Neuron (in vitro differentiated cells): ENCODE measurements at regions not wholly inside any gene's neighbourhood (a gene's known extent, or its start where the extent isn't known, plus 50 kb on each side); places are given as distances from the start of the nearest gene placed in this dataset.
"Not testable (repeated sequence)": the region's sequence is repeated elsewhere in the genome, so short reads cannot be mapped to it uniquely, and the experiment has no call there.

ENCODE experiments used
- H2AFZ ChIP-seq: one replicate; pipeline ENCODE4 v1.6.1; 2013; ENCODE audit warnings: low read depth, mild to moderate bottlenecking, inconsistent platforms, low read length, moderate library complexity
- H3K27me3 ChIP-seq: one replicate; pipeline ENCODE4 v1.6.1; 2013; ENCODE audit warnings: low read length; ENCODE audit not compliant: insufficient read depth
- H3K36me3 ChIP-seq: one replicate; pipeline ENCODE4 v1.6.1; 2013; ENCODE audit warnings: low read length; ENCODE audit not compliant: insufficient read depth
- H3K4me1 ChIP-seq: one replicate; pipeline ENCODE4 v1.6.1; 2013; ENCODE audit warnings: low read length; ENCODE audit not compliant: insufficient read depth
- H3K4me3 ChIP-seq: 2 replicates; pipeline ENCODE4 v1.5.1; 2013; ENCODE audit warnings: mild to moderate bottlenecking, low read length, moderate library complexity
- H3K9me3 ChIP-seq: one replicate; pipeline ENCODE4 v1.6.1; 2013; ENCODE audit warnings: low read length

- H3K9me3 ChIP-seq, H3K4me3 ChIP-seq, H2AFZ ChIP-seq, H3K36me3 ChIP-seq, H3K27me3 ChIP-seq: not testable (repeated sequence)
- H3K4me1 ChIP-seq: peaks cover 21% of the 10 kb centered on the region
These were observed 238.0 kb downstream of the TTLL2 start for GRCh38 chr6:167562862-167563261.

- H3K36me3 ChIP-seq: no peaks in the 10 kb centered on the region
- H3K4me3 ChIP-seq: no peak overlapping the region
These were observed 239.7 kb downstream of the TTLL2 start for GRCh38 chr6:167564416-167565250.

GRCh38 chr6:167565388-167565787 is 240.5 kb downstream of the TTLL2 start:
- Histone ChIP-seq H2AFZ (no peak overlapping the region), H3K36me3 (no peaks in the 10 kb centered on the region), H3K4me3 (no peak overlapping the region), H3K9me3 (no peaks in the 10 kb centered on the region), H3K4me1 (peaks cover 9% of the 10 kb centered on the region), H3K27me3 (no peaks in the 10 kb centered on the region)

More at GRCh38 chr6:167564416-167565250, 239.7 kb downstream of the TTLL2 start:
- H3K9me3 ChIP-seq: no peaks in the 10 kb centered on the region
- no peak overlapping the region for H2AFZ ChIP-seq
- H3K27me3 ChIP-seq: no peaks in the 10 kb centered on the region
- H3K4me1 ChIP-seq: peaks cover 13% of the 10 kb centered on the region

- H3K9me3 ChIP-seq: no peaks in the 10 kb centered on the region
- H3K4me1 ChIP-seq: peaks cover 9% of the 10 kb centered on the region
- H3K36me3 ChIP-seq: no peaks in the 10 kb centered on the region
- no peaks in the 10 kb centered on the region for H3K27me3 ChIP-seq
- H2AFZ ChIP-seq: no peak overlapping the region
- no peak overlapping the region for H3K4me3 ChIP-seq
These were observed 241.2 kb downstream of the TTLL2 start for GRCh38 chr6:167565884-167566599.

- H3K4me3 ChIP-seq: no peak overlapping the region
- peaks cover 9% of the 10 kb centered on the region for H3K4me1 ChIP-seq
- no peaks in the 10 kb centered on the region for H3K36me3 ChIP-seq
- H3K9me3 ChIP-seq: no peaks in the 10 kb centered on the region
- H3K27me3 ChIP-seq: no peaks in the 10 kb centered on the region
- H2AFZ ChIP-seq: no peak overlapping the region
These were observed 241.8 kb downstream of the TTLL2 start for GRCh38 chr6:167566711-167567141.

GRCh38 chr6:167567142-167568033 is 242.5 kb downstream of the TTLL2 start:
- H3K4me1 ChIP-seq: peaks cover 9% of the 10 kb centered on the region

GRCh38 chr6:167568407-167569024 is 243.6 kb downstream of the TTLL2 start:
- Histone ChIP-seq H3K9me3 (no peaks in the 10 kb centered on the region), H3K27me3 (no peaks in the 10 kb centered on the region), H3K4me1 (peaks cover 18% of the 10 kb centered on the region), H3K36me3 (no peaks in the 10 kb centered on the region), H2AFZ (no peak overlapping the region), H3K4me3 (no peak overlapping the region)

More at GRCh38 chr6:167567142-167568033, 242.5 kb downstream of the TTLL2 start:
- no peaks in the 10 kb centered on the region for H3K36me3 ChIP-seq
- no peak overlapping the region for H3K4me3 ChIP-seq
- no peak overlapping the region for H2AFZ ChIP-seq
- H3K27me3 ChIP-seq: no peaks in the 10 kb centered on the region
- no peaks in the 10 kb centered on the region for H3K9me3 ChIP-seq

- no peak overlapping the region for H3K4me3 ChIP-seq
- no peaks in the 10 kb centered on the region for H3K27me3 ChIP-seq
- peaks cover 23% of the 10 kb centered on the region for H3K4me1 ChIP-seq
- H3K36me3 ChIP-seq: no peaks in the 10 kb centered on the region
- H2AFZ ChIP-seq: no peak overlapping the region
- no peaks in the 10 kb centered on the region for H3K9me3 ChIP-seq
These were observed 244.3 kb downstream of the TTLL2 start for GRCh38 chr6:167569041-167569805.

GRCh38 chr6:167569879-167570278 is 245.0 kb downstream of the TTLL2 start:
- H3K4me1 ChIP-seq: peaks cover 28% of the 10 kb centered on the region
- H3K36me3 ChIP-seq: no peaks in the 10 kb centered on the region
- no peak overlapping the region for H2AFZ ChIP-seq
- no peak overlapping the region for H3K4me3 ChIP-seq
- H3K9me3 ChIP-seq: no peaks in the 10 kb centered on the region
- no peaks in the 10 kb centered on the region for H3K27me3 ChIP-seq

- no peak overlapping the region for H2AFZ ChIP-seq
- no peak overlapping the region for H3K4me3 ChIP-seq
- H3K4me1 ChIP-seq: peaks cover 27% of the 10 kb centered on the region
- no peaks in the 10 kb centered on the region for H3K27me3 ChIP-seq
- H3K9me3 ChIP-seq: no peaks in the 10 kb centered on the region
- no peaks in the 10 kb centered on the region for H3K36me3 ChIP-seq
These were observed 245.8 kb downstream of the TTLL2 start for GRCh38 chr6:167570460-167571400.

GRCh38 chr6:167571550-167571949 is 246.7 kb downstream of the TTLL2 start:
- Histone ChIP-seq H3K9me3 (no peaks in the 10 kb centered on the region), H3K27me3 (no peaks in the 10 kb centered on the region), H3K36me3 (no peaks in the 10 kb centered on the region), H2AFZ (no peak overlapping the region), H3K4me3 (no peak overlapping the region), H3K4me1 (peaks cover 21% of the 10 kb centered on the region)
